SK-N-SH (cell line): ENCODE measurements at regions not wholly inside any gene's neighbourhood (a gene's known extent, or its start where the extent isn't known, plus 50 kb on each side); places are given as distances from the start of the nearest gene placed in this dataset.

Experiments used
- CTCF ChIA-PET: fragments of 300-600, 350-600 bp; formaldehyde crosslinking; extraction: SDS; loops from one replicate; lab custom pipeline; 2021; lab: Yijun Ruan, JAX
- POLR2A ChIA-PET: fragments of 350-600 bp; sonication (Branson Sonifier 250); formaldehyde crosslinking; extraction: SDS; loops from one replicate; lab custom pipeline; 2020; ENCODE audit warnings: antibody characterized with exemption, inconsistent platforms; lab: Yijun Ruan, JAX
- DNase-seq: peaks from one replicate; pipeline ENCODE4 v3.0.0; 2012
- H2AFZ ChIP-seq: fragments of 200-600 bp; sonication (generic); 2 replicates; pipeline ENCODE4 v1.8.1; 2016; ENCODE audit warnings: antibody characterized with exemption, mild to moderate bottlenecking, low read depth
- H3F3A ChIP-seq: fragments of 200-600 bp; sonication (generic); replicated peaks from 2 replicates; pipeline ENCODE3; 2016; ENCODE audit warnings: antibody characterized with exemption, mild to moderate bottlenecking; ENCODE audit not compliant: insufficient read depth
- H3K27ac ChIP-seq, 2 experiments: fragments of 200-500 bp in 1 of 2; fragments of 200-600 bp in 1 of 2; sonication (Bioruptor generic) in 1 of 2; sonication (generic), shearing (Covaris generic) in 1 of 2; 2 replicates each; pipeline versions ENCODE4 v1.5.1 to v1.6.1; 2014 to 2016; ENCODE audit warnings: low read depth in 2 of 2, inconsistent platforms in 1 of 2, low read length in 1 of 2, mild to moderate bottlenecking in 1 of 2, mixed read lengths in 1 of 2
- H3K27me3 ChIP-seq: fragments of 200-600 bp; sonication (generic), shearing (Covaris generic); 2 replicates; pipeline ENCODE4 v1.6.1; 2016; ENCODE audit warnings: mixed run types; ENCODE audit not compliant: insufficient read depth
- H3K36me3 ChIP-seq, 2 experiments: fragments of 200-500 bp in 1 of 2; fragments of 200-600 bp in 1 of 2; sonication (Bioruptor generic) in 1 of 2; sonication (generic) in 1 of 2; replicated peaks in 1 of 2; 2 replicates each; pipeline versions ENCODE3 to v1.5.1; 2014 to 2016; ENCODE audit warnings: low read length in 1 of 2, mild to moderate bottlenecking in 1 of 2; ENCODE audit not compliant: insufficient read depth in 2 of 2, control insufficient read depth in 1 of 2
- H3K4me1 ChIP-seq, 2 experiments: fragments of 200-500 bp in 1 of 2; fragments of 200-600 bp in 1 of 2; sonication (Bioruptor generic) in 1 of 2; sonication (generic), shearing (Covaris generic) in 1 of 2; 2 replicates each; pipeline versions ENCODE4 v1.5.1 to v1.6.1; 2014 to 2016; ENCODE audit warnings: low read depth in 1 of 2, low read length in 1 of 2, mixed run types in 1 of 2; ENCODE audit not compliant: insufficient read depth in 2 of 2, control insufficient read depth in 1 of 2
- H3K4me2 ChIP-seq: fragments of 200-600 bp; sonication (generic), shearing (Covaris generic); 2 replicates; pipeline ENCODE4 v1.6.1; 2017; ENCODE audit warnings: mixed run types
- H3K4me3 ChIP-seq, 2 experiments: fragments of 200-500 bp in 1 of 2; fragments of 200-600 bp in 1 of 2; sonication (Bioruptor generic) in 1 of 2; sonication (generic), shearing (Covaris generic) in 1 of 2; 2 replicates each; pipeline versions ENCODE4 v1.5.1 to v1.8.1; 2014 to 2016; ENCODE audit warnings: low read depth in 2 of 2, inconsistent platforms in 1 of 2, low read length in 1 of 2, mild to moderate bottlenecking in 1 of 2, mixed read lengths in 1 of 2, moderate library complexity in 1 of 2
- H3K79me2 ChIP-seq: fragments of 200-600 bp; sonication (generic); 2 replicates; pipeline ENCODE4 v1.8.1; 2017; ENCODE audit warnings: mild to moderate bottlenecking; ENCODE audit not compliant: insufficient read depth
- H3K9ac ChIP-seq: fragments of 200-600 bp; sonication (generic); 2 replicates; pipeline ENCODE4 v1.6.1; 2017; ENCODE audit warnings: mixed run types
- H3K9me2 ChIP-seq: fragments of 200-600 bp; sonication (generic); 2 replicates; pipeline ENCODE4 v1.6.1; 2017; ENCODE audit warnings: mixed run types
- H3K9me3 ChIP-seq: fragments of 200-600 bp; sonication (generic); 2 replicates; pipeline ENCODE4 v1.6.1; 2017; ENCODE audit warnings: mixed run types, mild to moderate bottlenecking, moderate library complexity
- H4K20me1 ChIP-seq: fragments of 200-600 bp; sonication (generic); 2 replicates; pipeline ENCODE4 v1.6.1; 2017; ENCODE audit warnings: mild to moderate bottlenecking, mixed run types; ENCODE audit not compliant: insufficient read depth
- CHD2 ChIP-seq: fragments of 150-350 bp; IDR thresholded peaks from 2 replicates; pipeline ENCODE4 v1.6.1; 2018; ENCODE audit warnings: low read length; ENCODE audit not compliant: partially characterized antibody
- CTCF ChIP-seq: fragments of 200-600 bp; sonication (generic); IDR thresholded peaks from 2 replicates; pipeline ENCODE4 v1.6.1; 2017; ENCODE audit warnings: antibody characterized with exemption, mild to moderate bottlenecking, moderate library complexity
- ELF1 ChIP-seq: IDR thresholded peaks from 2 replicates; pipeline ENCODE4 v1.4.0; 2012
- EP300 ChIP-seq, 2 experiments: IDR thresholded peaks; 2 replicates each; pipeline versions ENCODE4 v1.4.0 to v1.6.1; 2012; ENCODE audit warnings: borderline replicate concordance in 1 of 2, low read depth in 1 of 2, low read length in 1 of 2
- EZH2phosphoT487 ChIP-seq: fragments of 200-600 bp; sonication (generic); IDR thresholded peaks from 2 replicates; pipeline ENCODE4 v1.6.1; 2017; ENCODE audit warnings: low read depth, mixed run types, mild to moderate bottlenecking, antibody characterized with exemption, moderate library complexity, borderline replicate concordance
- FOXJ3 ChIP-seq: sonication (generic); formaldehyde crosslinking; IDR thresholded peaks from 2 replicates; pipeline ENCODE4 v1.5.1; 2020; ENCODE audit warnings: mild to moderate bottlenecking, missing genetic modification reagents
- GABPA ChIP-seq: IDR thresholded peaks from 2 replicates; pipeline ENCODE4 v1.4.0; 2012; ENCODE audit warnings: low read depth, mild to moderate bottlenecking
- IRF3 ChIP-seq: fragments of 150-350 bp; IDR thresholded peaks from 2 replicates; pipeline ENCODE4 v1.6.1; 2016; ENCODE audit warnings: mild to moderate bottlenecking, low read depth, low read length
- JUND ChIP-seq: IDR thresholded peaks from 2 replicates; pipeline ENCODE4 v1.4.0; 2012
- MEF2A ChIP-seq: IDR thresholded peaks from 2 replicates; pipeline ENCODE4 v1.4.0; 2012; ENCODE audit warnings: low read depth, borderline replicate concordance
- POLR2AphosphoS5 ChIP-seq: IDR thresholded peaks from 2 replicates; pipeline ENCODE4 v1.6.1; 2012; ENCODE audit warnings: low read depth, low read length
- RFX5 ChIP-seq: IDR thresholded peaks from 2 replicates; pipeline ENCODE4 v1.6.1; 2012; ENCODE audit warnings: mild to moderate bottlenecking, improper control_type of control experiment, low read length
- SIN3A ChIP-seq: IDR thresholded peaks from 2 replicates; pipeline ENCODE4 v1.6.1; 2012; ENCODE audit warnings: low read depth, mild to moderate bottlenecking, low read length, moderate library complexity, borderline replicate concordance
- SMC3 ChIP-seq: IDR thresholded peaks from 2 replicates; pipeline ENCODE4 v1.6.1; 2012; ENCODE audit warnings: low read depth, low read length, improper control_type of control experiment
- TEAD4 ChIP-seq: IDR thresholded peaks from 2 replicates; pipeline ENCODE4 v1.4.0; 2012; ENCODE audit warnings: mild to moderate bottlenecking, borderline replicate concordance; ENCODE audit not compliant: insufficient read depth
- ZBTB33 ChIP-seq: IDR thresholded peaks from 2 replicates; pipeline ENCODE4 v1.4.0; 2012; ENCODE audit warnings: low read depth, borderline replicate concordance
- WGBS: methylation state at CpG from one replicate; pipeline ENCODE4 v1.1.6; 2017; ENCODE audit warnings: low lambda C conversion rate; 5-methylcytosine and 5-hydroxymethylcytosine counted together
- TF ChIP-seq, protein P1 (sequence below): IDR thresholded peaks from 2 replicates; pipeline ENCODE4 v1.6.1; 2012; ENCODE audit warnings: mild to moderate bottlenecking, low read depth, low read length, moderate library complexity
- TF ChIP-seq, protein P2 (sequence below): fragments of 150-350 bp; IDR thresholded peaks from 2 replicates; pipeline ENCODE4 v1.6.1; 2017; ENCODE audit warnings: antibody characterized with exemption, low read length, low read depth, borderline replicate concordance
- TF ChIP-seq, protein P3 (sequence below): IDR thresholded peaks from 2 replicates; pipeline ENCODE4; 2012

- CTCF ChIA-PET = no interaction called here
Measured at GRCh38 chr5:42216904-42217303, 206.3 kb upstream of the GHR start.

More at GRCh38 chr5:42216904-42217303, 206.3 kb upstream of the GHR start:
- Histone ChIP-seq H3K9me2 (no peaks in the 10 kb centered on the region), H3K4me1 (no peaks in the 10 kb centered on the region), H3K27me3 (no peaks in the 10 kb centered on the region), H3F3A (no peaks in the 10 kb centered on the region), H3K36me3 (no peaks in the 10 kb centered on the region), H3K4me3 (no peak overlapping the region), H2AFZ (no peak overlapping the region), H4K20me1 (no peaks in the 10 kb centered on the region), H3K9me3 (no peaks in the 10 kb centered on the region), H3K9ac (no peak overlapping the region), H3K4me2 (no peak overlapping the region), H3K27ac (no peak overlapping the region), H3K79me2 (no peaks in the 10 kb centered on the region)
- no peak for DNase-seq
- 0% methylated on average over 4 of the region's 4 CpGs for WGBS
- POLR2A ChIA-PET = no interaction called here
- no peak for TF ChIP-seq SMC3
- no peak for TF ChIP-seq ZBTB33
- no peak for TF ChIP-seq SIN3A
- TF ChIP-seq EP300 (IDR thresholded peaks at IDR 0.05; ENCODE audit: borderline replicate concordance in 1 of 2, low read depth in 1 of 2, low read length in 1 of 2) = no peak
- no peak for TF ChIP-seq CTCF
- TF ChIP-seq GABPA = no peak
- no peak for TF ChIP-seq EZH2phosphoT487
- TF ChIP-seq, protein P1, sequence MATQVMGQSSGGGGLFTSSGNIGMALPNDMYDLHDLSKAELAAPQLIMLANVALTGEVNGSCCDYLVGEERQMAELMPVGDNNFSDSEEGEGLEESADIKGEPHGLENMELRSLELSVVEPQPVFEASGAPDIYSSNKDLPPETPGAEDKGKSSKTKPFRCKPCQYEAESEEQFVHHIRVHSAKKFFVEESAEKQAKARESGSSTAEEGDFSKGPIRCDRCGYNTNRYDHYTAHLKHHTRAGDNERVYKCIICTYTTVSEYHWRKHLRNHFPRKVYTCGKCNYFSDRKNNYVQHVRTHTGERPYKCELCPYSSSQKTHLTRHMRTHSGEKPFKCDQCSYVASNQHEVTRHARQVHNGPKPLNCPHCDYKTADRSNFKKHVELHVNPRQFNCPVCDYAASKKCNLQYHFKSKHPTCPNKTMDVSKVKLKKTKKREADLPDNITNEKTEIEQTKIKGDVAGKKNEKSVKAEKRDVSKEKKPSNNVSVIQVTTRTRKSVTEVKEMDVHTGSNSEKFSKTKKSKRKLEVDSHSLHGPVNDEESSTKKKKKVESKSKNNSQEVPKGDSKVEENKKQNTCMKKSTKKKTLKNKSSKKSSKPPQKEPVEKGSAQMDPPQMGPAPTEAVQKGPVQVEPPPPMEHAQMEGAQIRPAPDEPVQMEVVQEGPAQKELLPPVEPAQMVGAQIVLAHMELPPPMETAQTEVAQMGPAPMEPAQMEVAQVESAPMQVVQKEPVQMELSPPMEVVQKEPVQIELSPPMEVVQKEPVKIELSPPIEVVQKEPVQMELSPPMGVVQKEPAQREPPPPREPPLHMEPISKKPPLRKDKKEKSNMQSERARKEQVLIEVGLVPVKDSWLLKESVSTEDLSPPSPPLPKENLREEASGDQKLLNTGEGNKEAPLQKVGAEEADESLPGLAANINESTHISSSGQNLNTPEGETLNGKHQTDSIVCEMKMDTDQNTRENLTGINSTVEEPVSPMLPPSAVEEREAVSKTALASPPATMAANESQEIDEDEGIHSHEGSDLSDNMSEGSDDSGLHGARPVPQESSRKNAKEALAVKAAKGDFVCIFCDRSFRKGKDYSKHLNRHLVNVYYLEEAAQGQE = no peak
- TF ChIP-seq RFX5 = no peak
- no peak for TF ChIP-seq POLR2AphosphoS5
- TF ChIP-seq, protein P2, sequence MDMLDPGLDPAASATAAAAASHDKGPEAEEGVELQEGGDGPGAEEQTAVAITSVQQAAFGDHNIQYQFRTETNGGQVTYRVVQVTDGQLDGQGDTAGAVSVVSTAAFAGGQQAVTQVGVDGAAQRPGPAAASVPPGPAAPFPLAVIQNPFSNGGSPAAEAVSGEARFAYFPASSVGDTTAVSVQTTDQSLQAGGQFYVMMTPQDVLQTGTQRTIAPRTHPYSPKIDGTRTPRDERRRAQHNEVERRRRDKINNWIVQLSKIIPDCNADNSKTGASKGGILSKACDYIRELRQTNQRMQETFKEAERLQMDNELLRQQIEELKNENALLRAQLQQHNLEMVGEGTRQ = no peak
- no peak for TF ChIP-seq ELF1
- no peak for TF ChIP-seq CHD2
- TF ChIP-seq MEF2A = no peak
- no peak for TF ChIP-seq TEAD4
- no peak for TF ChIP-seq IRF3
- TF ChIP-seq, protein P3, sequence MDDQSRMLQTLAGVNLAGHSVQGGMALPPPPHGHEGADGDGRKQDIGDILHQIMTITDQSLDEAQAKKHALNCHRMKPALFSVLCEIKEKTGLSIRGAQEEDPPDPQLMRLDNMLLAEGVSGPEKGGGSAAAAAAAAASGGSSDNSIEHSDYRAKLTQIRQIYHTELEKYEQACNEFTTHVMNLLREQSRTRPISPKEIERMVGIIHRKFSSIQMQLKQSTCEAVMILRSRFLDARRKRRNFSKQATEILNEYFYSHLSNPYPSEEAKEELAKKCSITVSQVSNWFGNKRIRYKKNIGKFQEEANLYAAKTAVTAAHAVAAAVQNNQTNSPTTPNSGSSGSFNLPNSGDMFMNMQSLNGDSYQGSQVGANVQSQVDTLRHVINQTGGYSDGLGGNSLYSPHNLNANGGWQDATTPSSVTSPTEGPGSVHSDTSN = no peak
- TF ChIP-seq JUND = no peak
- TF ChIP-seq FOXJ3 (CRISPR knock-in tag) = no peak
